ENCODE measurements at regions not wholly inside any gene's neighbourhood (a gene's known extent, or its start where the extent isn't known, plus 50 kb on each side); places are given as distances from the start of the nearest gene placed in this dataset.
A peak's percentile ranks its signal among the peaks of the same experiment; 100 is the strongest.

DNA sequence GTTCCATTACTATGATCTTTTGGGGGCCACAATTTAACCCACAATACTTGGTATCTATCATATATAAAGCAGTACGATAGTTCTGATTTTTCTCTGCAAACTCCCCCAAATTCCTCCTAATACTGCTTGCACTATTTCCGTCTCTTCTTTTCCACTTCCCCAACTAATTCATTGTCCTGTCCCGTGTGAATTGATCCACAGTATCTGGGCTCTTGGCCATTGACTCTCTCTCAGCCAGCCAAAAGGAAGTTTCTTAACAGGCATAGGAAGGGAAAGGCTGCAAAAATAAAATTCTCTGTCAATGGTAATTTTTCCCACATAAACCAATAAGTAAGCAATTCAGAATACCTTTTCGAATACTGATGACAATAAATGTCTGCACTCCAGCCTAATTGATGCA is 91.7 kb upstream of the DSCAM start:
- Histone ChIP-seq H3K36me3 (no peaks in the 10 kb centered on the region), H3K9me3 (no peaks in the 10 kb centered on the region), H3K27me3 (no peaks in the 10 kb centered on the region), H3K4me3 (no peak overlapping the region), H3K4me1 (no peaks in the 10 kb centered on the region), H3K27ac (replicated peaks in 1 of 4) (no peak overlapping the region)
- WGBS: 57% methylated on average over 4 of the region's 4 CpGs
- intact Hi-C loops (cut with DNase I): no loop called here
- DNase-seq (ENCODE audit: extremely low spot score): peak; percentile 17
- TF ChIP-seq EP300 (IDR thresholded peaks at IDR 0.05) (no peak), POLR2A (IDR thresholded peaks at IDR 0.05; ENCODE audit: low read depth) (no peak), POLR2AphosphoS5 (IDR thresholded peaks at IDR 0.05) (no peak)
- TF ChIP-seq, protein P1, sequence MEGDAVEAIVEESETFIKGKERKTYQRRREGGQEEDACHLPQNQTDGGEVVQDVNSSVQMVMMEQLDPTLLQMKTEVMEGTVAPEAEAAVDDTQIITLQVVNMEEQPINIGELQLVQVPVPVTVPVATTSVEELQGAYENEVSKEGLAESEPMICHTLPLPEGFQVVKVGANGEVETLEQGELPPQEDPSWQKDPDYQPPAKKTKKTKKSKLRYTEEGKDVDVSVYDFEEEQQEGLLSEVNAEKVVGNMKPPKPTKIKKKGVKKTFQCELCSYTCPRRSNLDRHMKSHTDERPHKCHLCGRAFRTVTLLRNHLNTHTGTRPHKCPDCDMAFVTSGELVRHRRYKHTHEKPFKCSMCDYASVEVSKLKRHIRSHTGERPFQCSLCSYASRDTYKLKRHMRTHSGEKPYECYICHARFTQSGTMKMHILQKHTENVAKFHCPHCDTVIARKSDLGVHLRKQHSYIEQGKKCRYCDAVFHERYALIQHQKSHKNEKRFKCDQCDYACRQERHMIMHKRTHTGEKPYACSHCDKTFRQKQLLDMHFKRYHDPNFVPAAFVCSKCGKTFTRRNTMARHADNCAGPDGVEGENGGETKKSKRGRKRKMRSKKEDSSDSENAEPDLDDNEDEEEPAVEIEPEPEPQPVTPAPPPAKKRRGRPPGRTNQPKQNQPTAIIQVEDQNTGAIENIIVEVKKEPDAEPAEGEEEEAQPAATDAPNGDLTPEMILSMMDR (IDR thresholded peaks at IDR 0.05): no peak

DNA sequence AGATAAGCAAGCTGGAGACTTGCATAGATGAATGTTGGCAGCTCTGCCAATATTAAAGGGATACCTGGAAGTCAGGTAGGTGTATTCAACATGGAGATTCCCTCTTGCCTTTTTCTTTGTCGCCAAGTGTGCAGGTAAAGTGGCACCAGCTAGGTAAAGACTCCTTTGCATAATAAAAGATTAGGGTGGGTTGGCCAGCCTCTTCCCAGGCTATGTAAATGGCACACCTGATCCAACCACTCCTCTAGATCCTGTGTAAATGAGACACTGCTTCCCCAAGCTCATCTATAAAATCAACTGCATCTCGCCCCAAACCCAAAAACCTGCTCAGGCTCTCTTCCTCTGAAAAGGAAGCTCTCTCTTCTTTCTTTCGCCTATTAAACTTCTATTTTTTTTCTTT is 100.8 kb upstream of the DSCAM start:
- TF ChIP-seq POLR2A (IDR thresholded peaks at IDR 0.05; ENCODE audit: low read depth) (no peak), EP300 (IDR thresholded peaks at IDR 0.05) (no peak), POLR2AphosphoS5 (IDR thresholded peaks at IDR 0.05) (no peak)
- TF ChIP-seq, protein P1 (IDR thresholded peaks at IDR 0.05): no peak
- 80% methylated on average over 3 of the region's 3 CpGs for WGBS
- DNase-seq (ENCODE audit: extremely low spot score): peak; percentile 39
- Histone ChIP-seq H3K27me3 (no peaks in the 10 kb centered on the region), H3K9me3 (peaks cover 0 to 13% (median 0%) of the 10 kb centered on the region in 4 donors), H3K36me3 (no peaks in the 10 kb centered on the region), H3K4me1 (no peaks in the 10 kb centered on the region), H3K27ac (replicated peaks in 1 of 4) (no peak overlapping the region), H3K4me3 (no peak overlapping the region)
- intact Hi-C loops (cut with DNase I): no loop called here

DNA sequence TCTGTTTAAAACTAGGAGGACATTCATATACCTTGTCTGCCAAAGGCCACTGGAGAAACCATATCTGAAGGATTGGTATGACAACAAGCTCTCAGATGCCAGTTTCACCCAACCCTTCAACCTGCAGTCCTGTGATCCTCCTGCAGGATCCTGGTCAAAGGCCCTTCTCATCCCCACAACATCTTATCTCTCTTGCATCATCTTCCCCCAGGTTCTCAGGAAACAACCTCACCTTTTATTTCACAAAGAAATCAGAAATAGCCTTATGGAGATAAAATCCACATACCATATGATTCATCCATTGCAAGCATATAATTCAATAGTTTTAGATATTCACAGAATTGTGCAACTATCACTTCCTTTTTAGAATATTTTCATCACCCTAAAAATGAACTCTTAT is 104.0 kb upstream of the DSCAM start:
- Histone ChIP-seq H3K36me3 (no peaks in the 10 kb centered on the region), H3K9me3 (no peaks in the 10 kb centered on the region), H3K27ac (replicated peaks in 1 of 4) (no peak overlapping the region), H3K27me3 (no peaks in the 10 kb centered on the region), H3K4me1 (no peaks in the 10 kb centered on the region), H3K4me3 (no peak overlapping the region)
- TF ChIP-seq POLR2AphosphoS5 (IDR thresholded peaks at IDR 0.05) (no peak), EP300 (IDR thresholded peaks at IDR 0.05) (no peak), POLR2A (IDR thresholded peaks at IDR 0.05; ENCODE audit: low read depth) (no peak)
- TF ChIP-seq, protein P1 (IDR thresholded peaks at IDR 0.05): no peak
- DNase-seq (ENCODE audit: extremely low spot score): no peak
- intact Hi-C loops (cut with DNase I): no loop called here

DNA sequence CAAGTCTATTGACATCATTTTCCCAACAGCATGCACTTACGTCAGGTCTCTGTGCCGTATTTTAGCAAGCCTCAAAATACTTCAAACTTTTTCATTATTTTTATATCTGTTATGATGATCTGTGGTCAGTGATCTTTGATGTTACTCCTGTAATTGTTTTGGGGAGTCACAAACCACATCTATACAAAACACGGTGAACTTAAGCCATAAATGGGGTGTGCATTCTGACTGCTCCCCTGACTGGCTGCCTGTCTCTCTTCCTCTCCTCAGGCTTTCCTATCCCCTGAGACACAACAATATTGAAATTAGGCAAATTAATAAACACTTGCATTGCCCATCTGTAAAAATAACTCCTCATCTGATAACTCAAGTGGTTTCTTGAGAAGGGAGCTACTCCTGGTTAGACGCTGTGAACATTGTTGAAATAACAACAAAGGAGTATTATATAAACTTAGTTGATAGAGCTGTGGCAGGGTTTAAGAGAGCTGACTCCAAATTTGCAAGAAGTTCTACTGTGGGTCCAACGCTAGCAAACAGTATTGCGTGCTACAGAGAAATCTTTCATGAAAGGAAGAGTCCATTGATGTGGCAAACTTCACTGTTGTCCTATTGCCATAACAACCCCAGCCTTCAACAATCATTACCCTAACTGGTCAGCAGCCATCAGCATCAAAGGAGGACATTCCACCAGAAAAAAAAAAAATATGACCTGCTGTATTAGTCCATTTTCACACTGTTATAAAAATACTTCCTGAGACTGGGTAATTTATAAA is 105.8 kb upstream of the DSCAM start:
- TF ChIP-seq POLR2AphosphoS5 (IDR thresholded peaks at IDR 0.05) (no peak), EP300 (IDR thresholded peaks at IDR 0.05) (no peak), POLR2A (IDR thresholded peaks at IDR 0.05; ENCODE audit: low read depth) (no peak)
- TF ChIP-seq, protein P1 (IDR thresholded peaks at IDR 0.05): no peak
- H3K9me3 ChIP-seq: no peaks in the 10 kb centered on the region
- no peaks in the 10 kb centered on the region for H3K36me3 ChIP-seq
- H3K27ac ChIP-seq (replicated peaks in 1 of 4): no peak overlapping the region
- no peaks in the 10 kb centered on the region for H3K27me3 ChIP-seq
- 79% methylated on average over 6 of the region's 6 CpGs for WGBS
- no peaks in the 10 kb centered on the region for H3K4me1 ChIP-seq
- H3K4me3 ChIP-seq: no peak overlapping the region
- peak; percentile 37 for DNase-seq (ENCODE audit: extremely low spot score)
- intact Hi-C loops (cut with DNase I): no loop called here

DNA sequence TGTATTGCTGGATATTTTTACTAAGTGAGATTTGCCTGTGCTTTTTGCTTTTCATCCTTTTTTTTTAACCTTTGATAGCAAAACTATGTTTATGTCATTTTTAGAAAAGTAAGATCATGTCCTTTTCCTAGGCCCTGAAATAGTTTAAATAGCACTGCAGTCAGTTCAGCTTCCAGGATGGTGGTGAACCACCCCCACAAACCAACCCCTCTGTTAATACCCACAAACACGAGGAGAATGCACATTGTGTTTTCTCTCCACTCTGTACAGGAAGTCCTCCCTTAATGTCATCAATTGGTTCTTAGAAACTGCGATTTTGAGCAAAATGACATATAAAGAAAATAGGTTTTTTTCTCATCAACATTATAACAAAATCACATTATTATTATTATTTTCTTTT is 117.7 kb upstream of the DSCAM start:
- no peak for DNase-seq (ENCODE audit: extremely low spot score)
- no peaks in the 10 kb centered on the region for H3K36me3 ChIP-seq
- H3K4me1 ChIP-seq: no peaks in the 10 kb centered on the region
- H3K27me3 ChIP-seq: peaks cover 0 to 14% (median 0%) of the 10 kb centered on the region in 4 donors
- no peaks in the 10 kb centered on the region for H3K9me3 ChIP-seq
- H3K4me3 ChIP-seq: no peak overlapping the region
- 62% methylated on average over 2 of the region's 2 CpGs for WGBS
- intact Hi-C loops (cut with DNase I): no loop called here
- no peak for TF ChIP-seq POLR2AphosphoS5 (IDR thresholded peaks at IDR 0.05)
- TF ChIP-seq, protein P1 (IDR thresholded peaks at IDR 0.05): no peak
- no peak for TF ChIP-seq EP300 (IDR thresholded peaks at IDR 0.05)
- TF ChIP-seq POLR2A (IDR thresholded peaks at IDR 0.05; ENCODE audit: low read depth): no peak
- no peak overlapping the region for H3K27ac ChIP-seq (replicated peaks in 1 of 4)
